Effector memory CD4-positive, alpha-beta T cell (primary cell): ENCODE measurements at regions not wholly inside any gene's neighbourhood (a gene's known extent, or its start where the extent isn't known, plus 50 kb on each side); places are given as distances from the start of the nearest gene placed in this dataset.

ENCODE experiments used
- DNase-seq, 3 donors: peaks; one replicate each; pipeline ENCODE4 v3.0.0-alpha.2; 2020
- H3K27ac ChIP-seq: 2 replicates; pipeline ENCODE4 v1.7.0; 2013; ENCODE audit warnings: mild to moderate bottlenecking, low read length, moderate library complexity; ENCODE audit not compliant: insufficient read depth, poor library complexity, severe bottlenecking
- H3K27me3 ChIP-seq: replicated peaks from 2 replicates; pipeline ENCODE4 v1.7.0; 2013; ENCODE audit warnings: mild to moderate bottlenecking, low read length; ENCODE audit not compliant: insufficient read depth, control insufficient read depth, poor library complexity, severe bottlenecking
- H3K36me3 ChIP-seq: 2 replicates; pipeline ENCODE4 v1.7.0; 2013; ENCODE audit warnings: mild to moderate bottlenecking, low read length, moderate library complexity; ENCODE audit not compliant: control insufficient read depth, insufficient read depth
- H3K4me1 ChIP-seq: 2 replicates; pipeline ENCODE4 v1.7.0; 2013; ENCODE audit warnings: low read length, mild to moderate bottlenecking; ENCODE audit not compliant: control insufficient read depth, insufficient read depth, poor library complexity, severe bottlenecking
- H3K4me3 ChIP-seq: 2 replicates; pipeline ENCODE4 v1.7.0; 2013; ENCODE audit warnings: low read length, low read depth, mild to moderate bottlenecking; ENCODE audit not compliant: insufficient read depth, poor library complexity, severe bottlenecking
- H3K9me3 ChIP-seq: 2 replicates; pipeline ENCODE4 v1.7.0; 2013; ENCODE audit warnings: mild to moderate bottlenecking, low read length, moderate library complexity; ENCODE audit not compliant: control insufficient read depth

- Histone ChIP-seq H3K27ac (no peak overlapping the region), H3K27me3 (no peaks in the 10 kb centered on the region), H3K4me3 (no peak overlapping the region), H3K36me3 (no peaks in the 10 kb centered on the region), H3K4me1 (no peaks in the 10 kb centered on the region), H3K9me3 (no peaks in the 10 kb centered on the region)
- DNase-seq, result no peak
Observed at GRCh38 chr3:110093812-110094401, 756.6 kb upstream of the DPPA4 start.

- no peak for DNase-seq
- H3K27ac ChIP-seq, result no peak overlapping the region
- H3K36me3 ChIP-seq, result no peaks in the 10 kb centered on the region
- no peaks in the 10 kb centered on the region for H3K27me3 ChIP-seq
- H3K4me3 ChIP-seq, result no peak overlapping the region
- H3K4me1 ChIP-seq, result no peaks in the 10 kb centered on the region
- no peaks in the 10 kb centered on the region for H3K9me3 ChIP-seq
Observed at GRCh38 chr3:110099711-110100110, 762.4 kb upstream of the DPPA4 start.

- Histone ChIP-seq H3K9me3 (no peaks in the 10 kb centered on the region), H3K27ac (no peak overlapping the region), H3K4me3 (no peak overlapping the region), H3K4me1 (no peaks in the 10 kb centered on the region), H3K36me3 (no peaks in the 10 kb centered on the region), H3K27me3 (no peaks in the 10 kb centered on the region)
- DNase-seq, result no peak
Observed at GRCh38 chr3:110101361-110101760, 764.0 kb upstream of the DPPA4 start.

GRCh38 chr3:110106805-110107204, 769.5 kb upstream of the DPPA4 start:
- Histone ChIP-seq H3K9me3 (no peaks in the 10 kb centered on the region), H3K4me1 (no peaks in the 10 kb centered on the region), H3K27me3 (no peaks in the 10 kb centered on the region), H3K36me3 (no peaks in the 10 kb centered on the region), H3K4me3 (no peak overlapping the region), H3K27ac (no peak overlapping the region)
- DNase-seq, result no peak

GRCh38 chr3:110123946-110124345, 786.6 kb upstream of the DPPA4 start:
- H3K27ac ChIP-seq, result no peak overlapping the region
- DNase-seq, result no peak
- H3K9me3 ChIP-seq, result peaks cover 3% of the 10 kb centered on the region
- H3K4me1 ChIP-seq, result no peaks in the 10 kb centered on the region
- no peaks in the 10 kb centered on the region for H3K27me3 ChIP-seq
- no peak overlapping the region for H3K4me3 ChIP-seq
- H3K36me3 ChIP-seq, result no peaks in the 10 kb centered on the region

- no peak for DNase-seq
- no peaks in the 10 kb centered on the region for H3K36me3 ChIP-seq
- no peaks in the 10 kb centered on the region for H3K4me1 ChIP-seq
Observed at GRCh38 chr3:110126065-110126464, 788.7 kb upstream of the DPPA4 start.

GRCh38 chr3:110133971-110134370, 796.6 kb upstream of the DPPA4 start:
- no peak for DNase-seq
- H3K4me3 ChIP-seq, result no peak overlapping the region
- no peaks in the 10 kb centered on the region for H3K36me3 ChIP-seq
- H3K27ac ChIP-seq, result no peak overlapping the region
- no peaks in the 10 kb centered on the region for H3K4me1 ChIP-seq
- H3K9me3 ChIP-seq, result no peaks in the 10 kb centered on the region
- H3K27me3 ChIP-seq, result no peaks in the 10 kb centered on the region

More at GRCh38 chr3:110126065-110126464, 788.7 kb upstream of the DPPA4 start:
- H3K9me3 ChIP-seq, result peaks cover under 1% of the 10 kb centered on the region
- no peak overlapping the region for H3K27ac ChIP-seq
- no peaks in the 10 kb centered on the region for H3K27me3 ChIP-seq
- no peak overlapping the region for H3K4me3 ChIP-seq

GRCh38 chr3:110139048-110139447, 801.7 kb upstream of the DPPA4 start:
- H3K27ac ChIP-seq, result no peak overlapping the region
- no peaks in the 10 kb centered on the region for H3K4me1 ChIP-seq
- H3K27me3 ChIP-seq, result no peaks in the 10 kb centered on the region
- no peak overlapping the region for H3K4me3 ChIP-seq
- H3K9me3 ChIP-seq, result no peaks in the 10 kb centered on the region
- DNase-seq, result no peak
- H3K36me3 ChIP-seq, result no peaks in the 10 kb centered on the region

- no peaks in the 10 kb centered on the region for H3K4me1 ChIP-seq
- H3K9me3 ChIP-seq, result no peaks in the 10 kb centered on the region
- no peaks in the 10 kb centered on the region for H3K27me3 ChIP-seq
- no peak overlapping the region for H3K4me3 ChIP-seq
- no peak for DNase-seq
- no peak overlapping the region for H3K27ac ChIP-seq
- no peaks in the 10 kb centered on the region for H3K36me3 ChIP-seq
Observed at GRCh38 chr3:110139821-110140220, 802.5 kb upstream of the DPPA4 start.

GRCh38 chr3:110149763-110150162, 812.4 kb upstream of the DPPA4 start:
- no peak for DNase-seq
- Histone ChIP-seq H3K27ac (no peak overlapping the region), H3K4me3 (no peak overlapping the region), H3K4me1 (no peaks in the 10 kb centered on the region), H3K36me3 (no peaks in the 10 kb centered on the region), H3K9me3 (no peaks in the 10 kb centered on the region), H3K27me3 (no peaks in the 10 kb centered on the region)
